ENCODE measurements at regions not wholly inside any gene's neighbourhood (a gene's known extent, or its start where the extent isn't known, plus 50 kb on each side); places are given as distances from the start of the nearest gene placed in this dataset.

GRCh38 chr18:45349019-45349418 is 266.3 kb upstream of the SLC14A2 start:
- Histone ChIP-seq H3K4me3 (ENCODE audit: low read depth in 1 of 2, low read length in 1 of 2) (no peak overlapping the region), H3K27ac (no peak overlapping the region), H3K4me1 (ENCODE audit: control insufficient read depth in 1 of 2, insufficient read depth in 1 of 2, low read depth in 1 of 2, low read length in 1 of 2) (no peaks in the 10 kb centered on the region), H3K9me3 (no peaks in the 10 kb centered on the region), H3K27me3 (no peaks in the 10 kb centered on the region), H3K36me3 (no peaks in the 10 kb centered on the region)
- TF ChIP-seq CTCF (IDR thresholded peaks at IDR 0.05) = no peak

GRCh38 chr18:45349467-45349866 is 265.8 kb upstream of the SLC14A2 start:
- no peaks in the 10 kb centered on the region for H3K36me3 ChIP-seq

GRCh38 chr18:45350404-45351156 is 264.7 kb upstream of the SLC14A2 start:
- no peaks in the 10 kb centered on the region for H3K36me3 ChIP-seq
- no peak for TF ChIP-seq CTCF (IDR thresholded peaks at IDR 0.05)
- H3K4me1 ChIP-seq (ENCODE audit: control insufficient read depth in 1 of 2, insufficient read depth in 1 of 2, low read depth in 1 of 2, low read length in 1 of 2) = no peaks in the 10 kb centered on the region
- H3K27ac ChIP-seq = no peak overlapping the region
- no peak overlapping the region for H3K4me3 ChIP-seq (ENCODE audit: low read depth in 1 of 2, low read length in 1 of 2)
- H3K9me3 ChIP-seq = no peaks in the 10 kb centered on the region
- no peaks in the 10 kb centered on the region for H3K27me3 ChIP-seq

More at GRCh38 chr18:45349467-45349866, 265.8 kb upstream of the SLC14A2 start:
- TF ChIP-seq CTCF (IDR thresholded peaks at IDR 0.05) = no peak
- H3K4me3 ChIP-seq (ENCODE audit: low read depth in 1 of 2, low read length in 1 of 2) = no peak overlapping the region
- H3K27ac ChIP-seq = no peak overlapping the region
- no peaks in the 10 kb centered on the region for H3K4me1 ChIP-seq (ENCODE audit: control insufficient read depth in 1 of 2, insufficient read depth in 1 of 2, low read depth in 1 of 2, low read length in 1 of 2)
- H3K27me3 ChIP-seq = no peaks in the 10 kb centered on the region
- no peaks in the 10 kb centered on the region for H3K9me3 ChIP-seq

- no peaks in the 10 kb centered on the region for H3K4me1 ChIP-seq (ENCODE audit: control insufficient read depth in 1 of 2, insufficient read depth in 1 of 2, low read depth in 1 of 2, low read length in 1 of 2)
- no peak overlapping the region for H3K4me3 ChIP-seq (ENCODE audit: low read depth in 1 of 2, low read length in 1 of 2)
- H3K36me3 ChIP-seq = no peaks in the 10 kb centered on the region
- H3K9me3 ChIP-seq = no peaks in the 10 kb centered on the region
- H3K27me3 ChIP-seq = no peaks in the 10 kb centered on the region
- H3K27ac ChIP-seq = no peak overlapping the region
- TF ChIP-seq CTCF (IDR thresholded peaks at IDR 0.05) = no peak
Observed at GRCh38 chr18:45352874-45353273, 262.4 kb upstream of the SLC14A2 start.

GRCh38 chr18:45353530-45353929 is 261.7 kb upstream of the SLC14A2 start:
- no peaks in the 10 kb centered on the region for H3K9me3 ChIP-seq
- TF ChIP-seq CTCF (IDR thresholded peaks at IDR 0.05) = no peak
- H3K4me3 ChIP-seq (ENCODE audit: low read depth in 1 of 2, low read length in 1 of 2) = no peak overlapping the region
- no peaks in the 10 kb centered on the region for H3K27me3 ChIP-seq
- no peaks in the 10 kb centered on the region for H3K36me3 ChIP-seq
- H3K27ac ChIP-seq = no peak overlapping the region
- no peaks in the 10 kb centered on the region for H3K4me1 ChIP-seq (ENCODE audit: control insufficient read depth in 1 of 2, insufficient read depth in 1 of 2, low read depth in 1 of 2, low read length in 1 of 2)

Data from neutrophil (primary cell).